ENCODE measurements at regions not wholly inside any gene's neighbourhood (a gene's known extent, or its start where the extent isn't known, plus 50 kb on each side); places are given as distances from the start of the nearest gene placed in this dataset.

GRCh38 chr3:66565301-66565700 lies 64.5 kb upstream of the LRIG1 start (continued):
- TF ChIP-seq ZNF699 (CRISPR knock-in tag; IDR thresholded peaks at IDR 0.05; ENCODE audit: insufficient replicate concordance) (no peak), TCF15 (CRISPR knock-in tag; IDR thresholded peaks at IDR 0.05) (no peak), CTBP1 (IDR thresholded peaks at IDR 0.05; ENCODE audit: borderline replicate concordance) (no peak)

- Histone ChIP-seq H3K4me1 (replicated peaks in 1 of 2; ENCODE audit: control insufficient read depth in 2 of 2, insufficient read depth in 2 of 2, low read length in 2 of 2) (no peaks in the 10 kb centered on the region), H3K9me1 (ENCODE audit: control insufficient read depth, insufficient read depth, low read length) (no peaks in the 10 kb centered on the region), H3K79me2 (ENCODE audit: control insufficient read depth, insufficient read depth, low read length) (no peaks in the 10 kb centered on the region), H3K9ac (ENCODE audit: insufficient read depth in 1 of 2, low read depth in 2 of 2, low read length in 2 of 2) (no peak overlapping the region), H4K20me1 (replicated peaks; ENCODE audit: control insufficient read depth, insufficient read depth, low read length) (no peaks in the 10 kb centered on the region), H3K4me2 (ENCODE audit: insufficient read depth, low read length) (no peak overlapping the region), H2AFZ (ENCODE audit: low read depth, low read length) (no peak overlapping the region), H3K36me3 (ENCODE audit: control insufficient read depth, insufficient read depth, low read length) (no peaks in the 10 kb centered on the region), H3K4me3 (no peak overlapping the region), H3K27me3 (ENCODE audit: control insufficient read depth in 2 of 2, insufficient read depth in 2 of 2, low read length in 2 of 2) (no peaks in the 10 kb centered on the region), H3K9me3 (replicated peaks; ENCODE audit: control insufficient read depth, insufficient read depth, low read depth, low read length) (no peaks in the 10 kb centered on the region), H3K27ac (ENCODE audit: extremely low read depth, low read depth, low read length) (no peak overlapping the region)
- DNase-seq (ENCODE audit: extremely low read depth in 1 of 4, low spot score in 3 of 4) (no peak), ATAC-seq (no peak), FAIRE-seq (no peak)
- intact Hi-C loops (cut with micrococcal nuclease) (loop anchor here (10.0 kb wide), 1 partner anchor 62 kb away; the partner anchor contains the start of gene LRIG1), in situ Hi-C loops (cut with MboI) (no loop called here)
- no TSS peak for BruUV-seq (replicated peaks)
- ChIA-PET POLR2A (interaction anchor here (1.3 kb wide), 1 partner anchor 14 kb away, joined by 3 read pairs; no protein-coding TSS in a partner anchor), CTCF (ENCODE audit: low intra/inter-chr PET ratio) (no interaction called here)
- WGBS (ENCODE audit: insufficient coverage, low coverage, missing lambda C conversion rate): 0% methylated on average over 2 of the region's 2 CpGs
- TF ChIP-seq KAT7 (CRISPR knock-in tag; IDR thresholded peaks at IDR 0.05; ENCODE audit: borderline replicate concordance) (no peak), SP1 (CRISPR knock-in tag; IDR thresholded peaks at IDR 0.05) (no peak), SMARCE1 (IDR thresholded peaks at IDR 0.05) (no peak), HMBOX1 (IDR thresholded peaks at IDR 0.05) (no peak), EWSR1 (IDR thresholded peaks at IDR 0.05; ENCODE audit: borderline replicate concordance, low read depth, partially characterized antibody) (no peak), HDGF (IDR thresholded peaks at IDR 0.05) (no peak), MEF2A (IDR thresholded peaks at IDR 0.05; ENCODE audit: control insufficient read depth, low read depth, low read length) (no peak), ZNF740 (CRISPR knock-in tag; IDR thresholded peaks at IDR 0.05) (no peak), ZNF740 (tag; IDR thresholded peaks at IDR 0.05) (no peak), CREBBP (IDR thresholded peaks at IDR 0.05; ENCODE audit: low read depth, low read length) (no peak), MCM5 (IDR thresholded peaks at IDR 0.05; ENCODE audit: low read depth) (no peak), NFIC (IDR thresholded peaks at IDR 0.05) (no peak), ZMIZ1 (IDR thresholded peaks at IDR 0.05; ENCODE audit: low read depth in 2 of 2, low read length in 2 of 2) (no peak)
Observed at GRCh38 chr3:66567077-66567476, 66.3 kb upstream of the LRIG1 start.
